ENCODE measurements at regions not wholly inside any gene's neighbourhood (a gene's known extent, or its start where the extent isn't known, plus 50 kb on each side); places are given as distances from the start of the nearest gene placed in this dataset.

GRCh38 chr4:66404141-66404540 is 733.9 kb upstream of the EPHA5 start:
- no peak for TF ChIP-seq ZFP90 (CRISPR knock-in tag; IDR thresholded peaks at IDR 0.05; ENCODE audit: borderline replicate concordance)
- no peak for TF ChIP-seq JUN (CRISPR knock-in tag; IDR thresholded peaks at IDR 0.05)
- TF ChIP-seq CTCF (CRISPR knock-in tag; IDR thresholded peaks at IDR 0.05) = no peak
- no peak for TF ChIP-seq MAFK (conservative IDR thresholded peaks at IDR 0.05 in 1 of 2, IDR thresholded peaks at IDR 0.05 in 1 of 2; ENCODE audit: low read length in 2 of 2)
- TF ChIP-seq DRAP1 (CRISPR knock-in tag; IDR thresholded peaks at IDR 0.05) = no peak
- no peak for TF ChIP-seq PBX3 (CRISPR knock-in tag; IDR thresholded peaks at IDR 0.05; ENCODE audit: borderline replicate concordance)
- no peak for TF ChIP-seq ZFP41 (CRISPR knock-in tag; IDR thresholded peaks at IDR 0.05; ENCODE audit: borderline replicate concordance)
- no peak for TF ChIP-seq RARA (CRISPR knock-in tag; IDR thresholded peaks at IDR 0.05)
- no peak for TF ChIP-seq SRSF9 (IDR thresholded peaks at IDR 0.05; ENCODE audit: borderline replicate concordance, insufficient read depth, low read depth, low read length, poor library complexity, severe bottlenecking)

All from HepG2 (cell line).